CD14-positive monocyte (primary cell): ENCODE measurements at regions not wholly inside any gene's neighbourhood (a gene's known extent, or its start where the extent isn't known, plus 50 kb on each side); places are given as distances from the start of the nearest gene placed in this dataset.

Experiments
- DNase-seq, 3 donors: peaks; one replicate each; pipeline ENCODE4 v3.0.0-alpha.2; 2011 to 2022
- H2AFZ ChIP-seq: 2 replicates; pipeline ENCODE4 v1.6.0; 2012; ENCODE audit warnings: mild to moderate bottlenecking, low read depth, low read length, inconsistent platforms; ENCODE audit not compliant: insufficient read depth, poor library complexity, severe bottlenecking
- H3K27ac ChIP-seq, 2 donors: 1 replicate in 1 of 2; 2 replicates in 1 of 2; pipeline ENCODE4 v1.5.1; 2012 to 2013; ENCODE audit warnings: low read length in 2 of 2, control low read depth in 1 of 2, inconsistent platforms in 1 of 2, low read depth in 1 of 2, mild to moderate bottlenecking in 1 of 2
- H3K27me3 ChIP-seq, 2 donors: one replicate each; pipeline versions ENCODE4 v1.6.0 to v1.6.1; 2011 to 2013; ENCODE audit warnings: low read length in 2 of 2; ENCODE audit not compliant: control insufficient read depth in 2 of 2, insufficient read depth in 2 of 2
- H3K36me3 ChIP-seq, 2 donors: replicated peaks in 1 of 2; 1 replicate in 1 of 2; 2 replicates in 1 of 2; pipeline versions ENCODE4 v1.5.1 to v1.6.1; 2012 to 2013; ENCODE audit warnings: low read length in 2 of 2, control low read depth in 1 of 2, inconsistent platforms in 1 of 2, mild to moderate bottlenecking in 1 of 2; ENCODE audit not compliant: insufficient read depth in 2 of 2, control insufficient read depth in 1 of 2
- H3K4me1 ChIP-seq, 2 donors: 1 replicate in 1 of 2; 2 replicates in 1 of 2; pipeline versions ENCODE4 v1.5.1 to v1.6.1; 2012 to 2013; ENCODE audit warnings: low read length in 2 of 2, control low read depth in 1 of 2, inconsistent platforms in 1 of 2, mild to moderate bottlenecking in 1 of 2, moderate library complexity in 1 of 2; ENCODE audit not compliant: insufficient read depth in 2 of 2, control insufficient read depth in 1 of 2
- H3K4me2 ChIP-seq: replicated peaks from 2 replicates; pipeline ENCODE3; 2012; ENCODE audit warnings: low read length, moderate library complexity, mild to moderate bottlenecking; ENCODE audit not compliant: poor library complexity, severe bottlenecking; ENCODE audit errors: extremely low read depth
- H3K4me3 ChIP-seq, 3 experiments: fragments of 200-600 bp in 1 of 3; sonication (generic) in 1 of 3; replicated peaks in 1 of 3; 1 replicate in 2 of 3; 2 replicates in 1 of 3; pipeline ENCODE4 v1.5.1; 2011 to 2013; ENCODE audit warnings: low read length in 3 of 3, mild to moderate bottlenecking in 3 of 3, control low read depth in 2 of 3, low read depth in 2 of 3, inconsistent platforms in 1 of 3, moderate library complexity in 1 of 3
- H3K79me2 ChIP-seq: 2 replicates; pipeline ENCODE4 v1.6.0; 2012; ENCODE audit warnings: mild to moderate bottlenecking, control low read depth, inconsistent platforms, low read length, moderate library complexity; ENCODE audit not compliant: insufficient read depth
- H3K9ac ChIP-seq: 2 replicates; pipeline ENCODE4 v1.6.0; 2017; ENCODE audit warnings: low read length, mild to moderate bottlenecking; ENCODE audit not compliant: insufficient read depth, poor library complexity, severe bottlenecking
- H3K9me3 ChIP-seq, 2 donors: replicated peaks in 1 of 2; 1 replicate in 1 of 2; 2 replicates in 1 of 2; pipeline versions ENCODE4 v1.5.1 to v1.6.1; 2012 to 2013; ENCODE audit warnings: low read length in 2 of 2, control low read depth in 1 of 2; ENCODE audit not compliant: control insufficient read depth in 1 of 2, insufficient read depth in 1 of 2
- H4K20me1 ChIP-seq: 2 replicates; pipeline ENCODE4 v1.6.0; 2012; ENCODE audit warnings: mild to moderate bottlenecking, low read length, control low read depth, moderate library complexity; ENCODE audit not compliant: insufficient read depth
- H3K27ac Mint-ChIP-seq, 7 donors: one replicate each; pipeline ENCODE4 v1.8.0; 2020; ENCODE audit warnings: mild to moderate bottlenecking in 7 of 7, mixed read lengths in 7 of 7, moderate library complexity in 6 of 7, inconsistent platforms in 2 of 7
- H3K27me3 Mint-ChIP-seq, 3 donors: one replicate each; pipeline ENCODE4 v1.8.0; 2021 to 2022; ENCODE audit warnings: low read depth in 3 of 3, mild to moderate bottlenecking in 3 of 3, mixed read lengths in 3 of 3, moderate library complexity in 3 of 3, inconsistent platforms in 1 of 3
- H3K36me3 Mint-ChIP-seq, 2 donors: one replicate each; pipeline ENCODE4 v1.8.0; 2020; ENCODE audit warnings: mixed read lengths in 2 of 2, inconsistent platforms in 1 of 2, mild to moderate bottlenecking in 1 of 2
- H3K4me1 Mint-ChIP-seq: one replicate; pipeline ENCODE4 v1.8.0; 2020; ENCODE audit warnings: mild to moderate bottlenecking, mixed read lengths
- H3K4me3 Mint-ChIP-seq, 2 donors: one replicate each; pipeline ENCODE4 v1.8.0; 2020; ENCODE audit warnings: mild to moderate bottlenecking in 2 of 2, mixed read lengths in 2 of 2, moderate library complexity in 1 of 2
- H3K9me3 Mint-ChIP-seq, 7 donors: one replicate each; pipeline ENCODE4 v1.8.0; 2020 to 2022; ENCODE audit warnings: mixed read lengths in 7 of 7, mild to moderate bottlenecking in 6 of 7, moderate library complexity in 6 of 7, inconsistent platforms in 2 of 7
- WGBS: methylation state at CpG from one replicate; pipeline ENCODE4 v1.1.5; 2013; ENCODE audit warnings: missing lambda C conversion rate; ENCODE audit not compliant: insufficient coverage; 5-methylcytosine and 5-hydroxymethylcytosine counted together
- intact Hi-C, 2 donors: fragments of 100-400 bp; cut with micrococcal nuclease; formaldehyde crosslinking; loops; one replicate each; pipeline versions ENCODE4 v1.15.0 to v1.15.1; 2023
- TF ChIP-seq, protein P1 (sequence below): fragments of 200-600 bp; IDR thresholded peaks from one replicate; pipeline ENCODE4 v1.8.0; 2022; ENCODE audit warnings: antibody characterized with exemption, mild to moderate bottlenecking

DNA sequence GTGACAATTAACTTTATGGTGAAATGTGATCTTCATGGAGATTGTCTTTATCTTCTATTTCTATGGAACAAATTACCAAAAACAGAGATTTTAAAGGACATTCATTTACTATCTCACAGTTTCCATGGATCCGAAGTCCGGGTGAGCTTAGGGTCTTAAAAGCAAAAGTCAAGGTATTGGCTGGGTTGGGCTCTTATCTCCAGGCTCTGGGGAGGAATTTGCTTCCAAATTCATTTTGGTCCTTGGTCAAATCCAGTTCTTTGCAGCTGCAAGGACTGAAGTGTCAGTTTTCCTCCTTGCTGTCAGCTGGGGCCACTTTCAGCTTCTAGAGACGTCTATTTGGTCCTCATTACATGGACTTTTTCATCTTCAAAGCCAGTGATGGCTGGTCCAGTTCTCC, 395.8 kb upstream of the MAF start:
- Mint-ChIP-seq H3K4me1 (no peaks in the 10 kb centered on the region), H3K27ac (no peak overlapping the region)
- intact Hi-C loops = no loop called here

DNA sequence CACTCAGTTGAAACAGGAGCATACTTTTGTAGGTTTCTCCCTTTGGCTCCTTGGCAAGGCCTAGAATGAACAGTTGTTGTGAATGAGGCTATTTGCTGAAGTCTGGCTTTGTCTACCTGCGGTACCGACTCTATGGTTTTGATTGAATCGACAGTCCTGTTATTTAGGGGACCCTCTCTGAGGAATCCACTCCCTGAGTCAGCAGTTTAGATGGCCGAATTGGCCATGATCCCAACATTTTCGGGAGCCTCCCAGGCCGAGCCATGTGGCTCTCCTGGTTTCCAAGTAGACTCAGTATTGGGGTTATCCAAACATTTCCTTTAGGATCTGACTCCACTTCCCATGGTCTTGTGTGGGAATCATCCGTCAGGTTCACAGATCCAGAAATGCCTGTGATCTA, 394.8 kb upstream of the MAF start:
- DNase-seq = no peak
- H3K4me2 ChIP-seq = no peak overlapping the region
- H4K20me1 ChIP-seq = no peaks in the 10 kb centered on the region
- no peak overlapping the region for H3K9ac ChIP-seq
- no peaks in the 10 kb centered on the region for H3K36me3 Mint-ChIP-seq
- TF ChIP-seq, protein P1, sequence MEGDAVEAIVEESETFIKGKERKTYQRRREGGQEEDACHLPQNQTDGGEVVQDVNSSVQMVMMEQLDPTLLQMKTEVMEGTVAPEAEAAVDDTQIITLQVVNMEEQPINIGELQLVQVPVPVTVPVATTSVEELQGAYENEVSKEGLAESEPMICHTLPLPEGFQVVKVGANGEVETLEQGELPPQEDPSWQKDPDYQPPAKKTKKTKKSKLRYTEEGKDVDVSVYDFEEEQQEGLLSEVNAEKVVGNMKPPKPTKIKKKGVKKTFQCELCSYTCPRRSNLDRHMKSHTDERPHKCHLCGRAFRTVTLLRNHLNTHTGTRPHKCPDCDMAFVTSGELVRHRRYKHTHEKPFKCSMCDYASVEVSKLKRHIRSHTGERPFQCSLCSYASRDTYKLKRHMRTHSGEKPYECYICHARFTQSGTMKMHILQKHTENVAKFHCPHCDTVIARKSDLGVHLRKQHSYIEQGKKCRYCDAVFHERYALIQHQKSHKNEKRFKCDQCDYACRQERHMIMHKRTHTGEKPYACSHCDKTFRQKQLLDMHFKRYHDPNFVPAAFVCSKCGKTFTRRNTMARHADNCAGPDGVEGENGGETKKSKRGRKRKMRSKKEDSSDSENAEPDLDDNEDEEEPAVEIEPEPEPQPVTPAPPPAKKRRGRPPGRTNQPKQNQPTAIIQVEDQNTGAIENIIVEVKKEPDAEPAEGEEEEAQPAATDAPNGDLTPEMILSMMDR = no peak
- WGBS = 97% methylated on average over 7 of the region's 7 CpGs
- intact Hi-C loops = no loop called here
- H3K9me3 ChIP-seq = no peaks in the 10 kb centered on the region
- H3K4me3 ChIP-seq = no peak overlapping the region
- no peak overlapping the region for H3K4me3 Mint-ChIP-seq
- H3K9me3 Mint-ChIP-seq = peaks cover 0 to 4% (median 0%) of the 10 kb centered on the region in 7 donors
- H3K4me1 ChIP-seq = no peaks in the 10 kb centered on the region
- H3K27ac ChIP-seq = no peak overlapping the region
- H3K36me3 ChIP-seq = no peaks in the 10 kb centered on the region
- no peak overlapping the region for H2AFZ ChIP-seq
- peak overlapping the region in 1 of 7 donors; percentile 32 for H3K27ac Mint-ChIP-seq
- no peaks in the 10 kb centered on the region for H3K4me1 Mint-ChIP-seq
- peaks cover 0 to 2% (median 0%) of the 10 kb centered on the region in 3 donors for H3K27me3 Mint-ChIP-seq
- H3K79me2 ChIP-seq = no peaks in the 10 kb centered on the region
- H3K27me3 ChIP-seq = no peaks in the 10 kb centered on the region

More for the DNA sequence above, 395.8 kb upstream of the MAF start:
- Histone ChIP-seq H3K4me3 (no peak overlapping the region), H3K27me3 (no peaks in the 10 kb centered on the region), H3K36me3 (no peaks in the 10 kb centered on the region), H3K27ac (no peak overlapping the region), H2AFZ (no peak overlapping the region), H3K9ac (no peak overlapping the region), H4K20me1 (no peaks in the 10 kb centered on the region), H3K79me2 (no peaks in the 10 kb centered on the region), H3K4me1 (no peaks in the 10 kb centered on the region), H3K4me2 (no peak overlapping the region), H3K9me3 (no peaks in the 10 kb centered on the region)
- WGBS = 82% methylated on average over 2 of the region's 3 CpGs
- Mint-ChIP-seq H3K4me3 (no peak overlapping the region), H3K9me3 (peaks cover 0 to 9% (median 0%) of the 10 kb centered on the region in 7 donors), H3K36me3 (no peaks in the 10 kb centered on the region), H3K27me3 (peaks cover 0 to 2% (median 0%) of the 10 kb centered on the region in 3 donors)
- no peak for DNase-seq
- TF ChIP-seq, protein P1 = no peak
